Ishikawa (cell line): ENCODE measurements at regions not wholly inside any gene's neighbourhood (a gene's known extent, or its start where the extent isn't known, plus 50 kb on each side); places are given as distances from the start of the nearest gene placed in this dataset.

Experiments used
- CEBPB ChIP-seq: IDR thresholded peaks from 2 replicates; pipeline ENCODE4 v1.6.1; 2012
- CREB1 ChIP-seq: IDR thresholded peaks from 2 replicates; pipeline ENCODE4 v1.6.1; 2012; ENCODE audit warnings: low read depth
- EGR1 ChIP-seq: IDR thresholded peaks from 2 replicates; pipeline ENCODE4 v1.6.1; 2012
- EP300 ChIP-seq: IDR thresholded peaks from 2 replicates; pipeline ENCODE4 v1.6.1; 2012; ENCODE audit warnings: borderline replicate concordance
- FOXM1 ChIP-seq: IDR thresholded peaks from 2 replicates; pipeline ENCODE4 v1.6.1; 2012; ENCODE audit warnings: low read depth, borderline replicate concordance
- NFIC ChIP-seq: IDR thresholded peaks from 2 replicates; pipeline ENCODE4 v1.6.1; 2012
- RAD21 ChIP-seq: IDR thresholded peaks from 2 replicates; pipeline ENCODE4 v1.6.1; 2012; ENCODE audit warnings: low read depth
- TAF1 ChIP-seq: IDR thresholded peaks from 2 replicates; pipeline ENCODE4 v1.6.1; 2012; ENCODE audit warnings: low read depth, mild to moderate bottlenecking
- TCF12 ChIP-seq: IDR thresholded peaks from 2 replicates; pipeline ENCODE4 v1.6.1; 2012; ENCODE audit warnings: low read depth
- TEAD4 ChIP-seq: IDR thresholded peaks from 2 replicates; pipeline ENCODE4 v1.6.1; 2012
- YY1 ChIP-seq: IDR thresholded peaks from 2 replicates; pipeline ENCODE4 v1.6.1; 2012; ENCODE audit warnings: low read depth
- ZBTB7A ChIP-seq: IDR thresholded peaks from 2 replicates; pipeline ENCODE4 v1.6.1; 2012; ENCODE audit warnings: low read depth
- TF ChIP-seq, protein P1 (sequence below): IDR thresholded peaks from 2 replicates; pipeline ENCODE4 v1.6.1; 2012
- TF ChIP-seq, protein P2 (sequence below): IDR thresholded peaks from 2 replicates; pipeline ENCODE4 v1.6.1; 2012; ENCODE audit warnings: low read depth, mild to moderate bottlenecking
- TF ChIP-seq, protein P3 (sequence below): IDR thresholded peaks from 2 replicates; pipeline ENCODE4 v1.6.1; 2012

DNA sequence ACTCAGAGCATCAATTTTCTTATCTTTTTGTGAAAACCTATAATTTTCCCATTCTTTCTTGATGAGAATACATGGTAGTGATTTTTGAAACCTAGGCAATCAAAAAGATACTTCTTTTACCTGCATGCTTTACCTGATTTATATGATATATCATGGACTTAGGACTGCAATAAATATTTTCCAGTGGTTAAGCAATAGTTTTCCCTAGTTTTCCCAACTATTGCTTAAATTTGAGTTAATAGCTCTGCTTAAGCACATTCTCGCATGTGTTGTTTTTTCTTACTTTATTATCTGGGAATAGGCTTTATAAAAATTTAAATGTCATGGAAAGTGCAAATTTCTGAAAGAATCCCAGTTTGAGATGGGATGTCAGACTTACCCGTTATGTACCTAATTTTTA is 465.1 kb upstream of the BCHE start:
- TF ChIP-seq TAF1 (no peak), EGR1 (no peak), FOXM1 (no peak), ZBTB7A (no peak), TCF12 (no peak), RAD21 (no peak)
- TF ChIP-seq, protein P1, sequence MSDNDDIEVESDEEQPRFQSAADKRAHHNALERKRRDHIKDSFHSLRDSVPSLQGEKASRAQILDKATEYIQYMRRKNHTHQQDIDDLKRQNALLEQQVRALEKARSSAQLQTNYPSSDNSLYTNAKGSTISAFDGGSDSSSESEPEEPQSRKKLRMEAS: no peak
- TF ChIP-seq, protein P2, sequence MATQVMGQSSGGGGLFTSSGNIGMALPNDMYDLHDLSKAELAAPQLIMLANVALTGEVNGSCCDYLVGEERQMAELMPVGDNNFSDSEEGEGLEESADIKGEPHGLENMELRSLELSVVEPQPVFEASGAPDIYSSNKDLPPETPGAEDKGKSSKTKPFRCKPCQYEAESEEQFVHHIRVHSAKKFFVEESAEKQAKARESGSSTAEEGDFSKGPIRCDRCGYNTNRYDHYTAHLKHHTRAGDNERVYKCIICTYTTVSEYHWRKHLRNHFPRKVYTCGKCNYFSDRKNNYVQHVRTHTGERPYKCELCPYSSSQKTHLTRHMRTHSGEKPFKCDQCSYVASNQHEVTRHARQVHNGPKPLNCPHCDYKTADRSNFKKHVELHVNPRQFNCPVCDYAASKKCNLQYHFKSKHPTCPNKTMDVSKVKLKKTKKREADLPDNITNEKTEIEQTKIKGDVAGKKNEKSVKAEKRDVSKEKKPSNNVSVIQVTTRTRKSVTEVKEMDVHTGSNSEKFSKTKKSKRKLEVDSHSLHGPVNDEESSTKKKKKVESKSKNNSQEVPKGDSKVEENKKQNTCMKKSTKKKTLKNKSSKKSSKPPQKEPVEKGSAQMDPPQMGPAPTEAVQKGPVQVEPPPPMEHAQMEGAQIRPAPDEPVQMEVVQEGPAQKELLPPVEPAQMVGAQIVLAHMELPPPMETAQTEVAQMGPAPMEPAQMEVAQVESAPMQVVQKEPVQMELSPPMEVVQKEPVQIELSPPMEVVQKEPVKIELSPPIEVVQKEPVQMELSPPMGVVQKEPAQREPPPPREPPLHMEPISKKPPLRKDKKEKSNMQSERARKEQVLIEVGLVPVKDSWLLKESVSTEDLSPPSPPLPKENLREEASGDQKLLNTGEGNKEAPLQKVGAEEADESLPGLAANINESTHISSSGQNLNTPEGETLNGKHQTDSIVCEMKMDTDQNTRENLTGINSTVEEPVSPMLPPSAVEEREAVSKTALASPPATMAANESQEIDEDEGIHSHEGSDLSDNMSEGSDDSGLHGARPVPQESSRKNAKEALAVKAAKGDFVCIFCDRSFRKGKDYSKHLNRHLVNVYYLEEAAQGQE: no peak

DNA sequence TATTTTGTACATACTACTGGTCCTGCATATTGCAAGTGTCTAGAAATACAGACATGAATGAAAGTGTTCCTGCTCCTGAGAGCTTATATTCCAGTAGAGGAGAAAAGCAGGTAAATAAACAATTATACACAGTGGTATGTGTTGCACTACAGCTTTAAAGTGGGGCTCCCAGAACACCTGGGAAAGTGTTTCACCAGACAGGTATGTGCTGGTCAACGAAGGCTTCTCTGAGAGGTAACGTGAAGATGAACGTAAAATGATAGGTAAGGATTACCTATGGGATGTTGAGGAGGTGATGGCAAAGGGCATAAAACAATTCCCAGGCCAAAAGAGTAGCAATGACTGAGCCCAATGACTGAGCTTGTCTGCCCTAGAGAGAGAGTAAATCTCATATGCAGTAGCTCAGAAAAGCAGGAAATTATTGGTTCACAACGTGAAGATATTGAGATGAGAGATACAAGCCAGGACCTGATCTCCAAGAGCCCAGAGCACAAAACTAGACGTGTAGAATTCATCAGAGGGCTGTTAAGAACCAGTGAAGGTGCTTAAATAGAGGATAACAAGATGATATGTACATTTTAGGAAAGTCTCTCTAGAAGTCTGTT is 459.1 kb upstream of the BCHE start:
- TF ChIP-seq, protein P3, sequence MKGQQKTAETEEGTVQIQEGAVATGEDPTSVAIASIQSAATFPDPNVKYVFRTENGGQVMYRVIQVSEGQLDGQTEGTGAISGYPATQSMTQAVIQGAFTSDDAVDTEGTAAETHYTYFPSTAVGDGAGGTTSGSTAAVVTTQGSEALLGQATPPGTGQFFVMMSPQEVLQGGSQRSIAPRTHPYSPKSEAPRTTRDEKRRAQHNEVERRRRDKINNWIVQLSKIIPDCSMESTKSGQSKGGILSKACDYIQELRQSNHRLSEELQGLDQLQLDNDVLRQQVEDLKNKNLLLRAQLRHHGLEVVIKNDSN: no peak
- TF ChIP-seq ZBTB7A (no peak), FOXM1 (no peak), TCF12 (no peak), YY1 (no peak), CREB1 (no peak), EP300 (no peak), NFIC (no peak), TAF1 (no peak), EGR1 (no peak), TEAD4 (no peak), RAD21 (no peak), CEBPB (no peak)
- TF ChIP-seq, protein P2: no peak
- TF ChIP-seq, protein P1: no peak

DNA sequence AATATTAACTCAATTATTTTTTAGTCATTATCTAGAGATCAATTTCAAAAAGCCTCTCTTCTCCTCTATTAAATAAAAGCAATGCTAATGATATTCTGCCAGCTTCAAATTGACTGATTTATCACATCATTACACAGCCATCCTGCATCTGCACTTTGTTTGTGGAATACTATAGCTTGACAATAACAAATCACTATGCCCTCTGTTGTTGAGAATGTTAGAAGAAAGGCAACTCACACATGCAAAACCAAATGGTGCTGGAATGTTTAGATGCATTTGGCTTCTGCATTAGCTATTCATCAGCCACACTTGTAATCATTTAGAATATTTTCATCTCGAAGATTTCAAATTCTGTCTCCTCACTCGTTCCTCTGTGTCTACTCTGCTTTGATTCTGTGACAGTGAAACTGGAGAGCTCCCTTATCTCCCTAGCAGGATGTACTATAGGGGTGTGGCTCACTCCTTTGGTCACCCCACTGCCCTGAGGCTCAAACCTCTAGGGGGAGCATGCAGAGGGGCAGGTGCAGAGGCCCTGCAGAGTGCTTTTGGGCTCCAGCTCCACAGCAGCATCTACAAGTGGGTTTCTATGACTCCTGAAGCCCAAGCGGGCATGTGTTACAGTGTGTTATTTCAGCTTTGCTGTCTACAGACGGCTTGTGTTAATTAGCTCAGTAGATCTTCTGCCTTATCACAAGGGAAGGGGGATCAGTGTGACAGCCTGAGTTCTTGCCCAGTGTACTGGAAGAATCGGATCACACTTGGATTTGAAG is 454.1 kb upstream of the BCHE start:
- TF ChIP-seq ZBTB7A (no peak), EGR1 (no peak), FOXM1 (no peak)
- TF ChIP-seq, protein P2: no peak

DNA sequence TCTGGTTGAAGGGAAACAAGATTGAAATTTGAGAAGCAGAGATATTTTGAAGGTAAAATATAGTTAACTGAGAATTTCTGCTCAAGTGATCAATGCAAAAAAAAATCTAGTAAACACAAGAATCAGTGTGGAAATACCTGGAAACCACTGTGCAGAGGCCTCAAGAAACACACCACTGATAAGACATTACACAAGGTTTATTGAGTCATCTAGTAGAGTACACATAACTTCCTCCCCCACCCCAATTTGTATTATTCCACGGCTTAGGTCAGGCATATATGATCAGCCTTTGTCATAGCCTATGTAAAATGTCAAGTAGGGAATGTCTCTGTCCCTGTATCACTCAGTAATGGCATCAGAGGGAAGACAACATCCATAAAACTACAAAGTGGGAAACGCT is 447.8 kb upstream of the BCHE start:
- TF ChIP-seq NFIC (no peak), CREB1 (no peak), TCF12 (no peak), YY1 (no peak)
- TF ChIP-seq, protein P3: no peak

DNA sequence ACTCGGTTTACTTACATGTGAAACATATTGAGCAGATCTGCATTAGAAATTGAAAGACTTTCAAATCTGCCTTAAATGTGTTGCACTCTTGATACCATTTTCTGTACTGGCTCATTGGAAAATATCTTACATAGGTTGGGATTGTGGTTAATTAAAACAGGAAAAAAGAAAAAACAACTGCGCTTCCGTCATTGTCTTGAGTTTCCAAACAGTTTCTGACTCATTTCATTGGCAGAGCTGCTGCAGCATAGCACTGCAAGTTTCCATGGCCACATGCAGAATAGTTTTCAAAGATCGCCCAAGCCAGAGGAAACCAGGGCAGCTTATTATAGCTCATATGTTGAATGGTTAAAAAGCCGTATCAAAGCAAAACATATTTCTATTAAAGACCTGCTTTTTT is 446.6 kb upstream of the BCHE start:
- TF ChIP-seq CEBPB (no peak), EGR1 (no peak), TEAD4 (no peak)
- TF ChIP-seq, protein P1: no peak
